NCI-H510A treated with DMSO at 0.1 percent for 48 hours (cell line): ENCODE measurements at regions not wholly inside any gene's neighbourhood (a gene's known extent, or its start where the extent isn't known, plus 50 kb on each side); places are given as distances from the start of the nearest gene placed in this dataset.
"Not testable (repeated sequence)": the region's sequence is repeated elsewhere in the genome, so short reads cannot be mapped to it uniquely, and the experiment has no call there.

Experiments
- DNase-seq: peaks from one replicate; lab custom pipeline; 2025; lab: John Stamatoyannopoulos, UW

GRCh38 chr2:142572346-142573132 is 304.9 kb upstream of the KYNU start:
- no peak for DNase-seq

- DNase-seq: no peak
Observed at GRCh38 chr2:142571934-142572333, 305.5 kb upstream of the KYNU start.

- DNase-seq: no peak
Observed at GRCh38 chr2:142562900-142563299, 314.6 kb upstream of the KYNU start.

- no peak for DNase-seq
Observed at GRCh38 chr2:142561656-142562055, 315.8 kb upstream of the KYNU start.

GRCh38 chr2:142557391-142557790 is 320.1 kb upstream of the KYNU start:
- no peak for DNase-seq

- DNase-seq: not testable (repeated sequence)
Observed at GRCh38 chr2:142545999-142546398, 331.5 kb upstream of the KYNU start.

- no peak for DNase-seq
Observed at GRCh38 chr2:142545036-142545435, 332.4 kb upstream of the KYNU start.

GRCh38 chr2:142544173-142544572 is 333.3 kb upstream of the KYNU start:
- no peak for DNase-seq

GRCh38 chr2:142542431-142542910 is 335.0 kb upstream of the KYNU start:
- DNase-seq: no peak

GRCh38 chr2:142536966-142537365 is 340.5 kb upstream of the KYNU start:
- no peak for DNase-seq

- no peak for DNase-seq
Observed at GRCh38 chr2:142536492-142536891, 341.0 kb upstream of the KYNU start.

- DNase-seq: no peak
Observed at GRCh38 chr2:142535311-142535710, 342.2 kb upstream of the KYNU start.

- no peak for DNase-seq
Observed at GRCh38 chr2:142533177-142533576, 344.3 kb upstream of the KYNU start.

GRCh38 chr2:142531377-142531776 is 346.1 kb upstream of the KYNU start:
- DNase-seq: no peak

GRCh38 chr2:142525720-142526119 is 351.7 kb upstream of the KYNU start:
- DNase-seq: no peak

- no peak for DNase-seq
Observed at GRCh38 chr2:142521492-142521891, 356.0 kb upstream of the KYNU start.

GRCh38 chr2:142515493-142515892 is 362.0 kb upstream of the KYNU start:
- DNase-seq: no peak

- DNase-seq: no peak
Observed at GRCh38 chr2:142509401-142509800, 368.1 kb upstream of the KYNU start.

- DNase-seq: no peak
Observed at GRCh38 chr2:142504754-142505153, 372.7 kb upstream of the KYNU start.

GRCh38 chr2:142502402-142502801 is 371.6 kb upstream of the LRP1B start:
- no peak for DNase-seq

GRCh38 chr2:142495141-142495540 is 364.3 kb upstream of the LRP1B start:
- DNase-seq: no peak

GRCh38 chr2:142489631-142490030 is 358.8 kb upstream of the LRP1B start:
- DNase-seq: not testable (repeated sequence)

- DNase-seq: no peak
Observed at GRCh38 chr2:142484111-142484510, 353.3 kb upstream of the LRP1B start.

GRCh38 chr2:142483653-142484052 is 352.8 kb upstream of the LRP1B start:
- DNase-seq: no peak
